Mesenchymal stem cell (in vitro differentiated cells and primary cell): ENCODE measurements at regions not wholly inside any gene's neighbourhood (a gene's known extent, or its start where the extent isn't known, plus 50 kb on each side); places are given as distances from the start of the nearest gene placed in this dataset.
A peak's percentile ranks its signal among the peaks of the same experiment; 100 is the strongest.

Experiments
- DNase-seq: peaks from one replicate; pipeline ENCODE4 v3.0.0-alpha.2; 2013
- H2AFZ ChIP-seq: one replicate; pipeline ENCODE4 v1.6.1; 2013; ENCODE audit warnings: low read depth, mild to moderate bottlenecking, control low read depth, inconsistent platforms, low read length, moderate library complexity
- H2AK5ac ChIP-seq: 2 replicates; pipeline ENCODE4 v1.6.1; 2013; ENCODE audit warnings: low read length, moderate library complexity, mild to moderate bottlenecking, inconsistent platforms; ENCODE audit not compliant: severe bottlenecking
- H2BK120ac ChIP-seq: one replicate; pipeline ENCODE4 v1.6.1; 2013; ENCODE audit warnings: low read depth, mild to moderate bottlenecking, inconsistent platforms, low read length, moderate library complexity
- H2BK12ac ChIP-seq, 2 experiments: one replicate each; pipeline ENCODE4 v1.6.1; 2013; ENCODE audit warnings: inconsistent platforms in 2 of 2, low read length in 2 of 2, mild to moderate bottlenecking in 2 of 2, moderate library complexity in 2 of 2, control low read depth in 1 of 2
- H2BK15ac ChIP-seq: one replicate; pipeline ENCODE4 v1.6.1; 2013; ENCODE audit warnings: mild to moderate bottlenecking, low read depth, inconsistent platforms; ENCODE audit not compliant: poor library complexity, severe bottlenecking
- H2BK5ac ChIP-seq: 2 replicates; pipeline ENCODE4 v1.6.1; 2013; ENCODE audit warnings: low read depth, mild to moderate bottlenecking, low read length, control low read depth, inconsistent platforms; ENCODE audit not compliant: poor library complexity, severe bottlenecking
- H3K14ac ChIP-seq, 2 experiments: one replicate each; pipeline ENCODE4 v1.6.1; 2013; ENCODE audit warnings: inconsistent platforms in 2 of 2, low read length in 2 of 2, control low read depth in 1 of 2, mild to moderate bottlenecking in 1 of 2, moderate library complexity in 1 of 2
- H3K18ac ChIP-seq, 2 experiments: one replicate each; pipeline ENCODE4 v1.6.1; 2013; ENCODE audit warnings: inconsistent platforms in 2 of 2, low read length in 2 of 2, control low read depth in 1 of 2, low read depth in 1 of 2, mild to moderate bottlenecking in 1 of 2
- H3K23ac ChIP-seq, 2 experiments: one replicate each; pipeline ENCODE4 v1.6.1; 2013; ENCODE audit warnings: inconsistent platforms in 2 of 2, low read length in 2 of 2, mild to moderate bottlenecking in 2 of 2, moderate library complexity in 2 of 2, control low read depth in 1 of 2
- H3K27ac ChIP-seq: 2 replicates; pipeline ENCODE4 v1.5.1; 2013; ENCODE audit warnings: mild to moderate bottlenecking, moderate library complexity, low read length, control low read depth, inconsistent platforms; ENCODE audit not compliant: poor library complexity, severe bottlenecking
- H3K27me3 ChIP-seq, 2 experiments: 2 replicates each; pipeline versions ENCODE4 v1.6.1 to v1.7.0; 2013; ENCODE audit warnings: low read length in 2 of 2, mild to moderate bottlenecking in 2 of 2, moderate library complexity in 2 of 2, control low read depth in 1 of 2, inconsistent platforms in 1 of 2; ENCODE audit not compliant: control insufficient read depth in 1 of 2, insufficient read depth in 1 of 2
- H3K36me3 ChIP-seq, 2 experiments: 2 replicates each; pipeline versions ENCODE4 v1.6.1 to v1.7.0; 2013; ENCODE audit warnings: low read length in 2 of 2, control low read depth in 1 of 2, inconsistent platforms in 1 of 2, low read depth in 1 of 2, mild to moderate bottlenecking in 1 of 2; ENCODE audit not compliant: insufficient read depth in 2 of 2, control insufficient read depth in 1 of 2
- H3K4ac ChIP-seq, 2 experiments: one replicate each; pipeline ENCODE4 v1.6.1; 2013; ENCODE audit warnings: inconsistent platforms in 2 of 2, low read length in 2 of 2, mild to moderate bottlenecking in 2 of 2, moderate library complexity in 2 of 2, control low read depth in 1 of 2, low read depth in 1 of 2
- H3K4me1 ChIP-seq: 2 replicates; pipeline ENCODE4 v1.6.1; 2013; ENCODE audit warnings: low read depth, low read length, control low read depth; ENCODE audit not compliant: control insufficient read depth, insufficient read depth
- H3K4me2 ChIP-seq: 2 replicates; pipeline ENCODE4 v1.6.1; 2013; ENCODE audit warnings: low read length, mild to moderate bottlenecking, inconsistent platforms; ENCODE audit not compliant: poor library complexity, severe bottlenecking
- H3K4me3 ChIP-seq, 2 experiments: 2 replicates each; pipeline versions ENCODE4 v1.5.1 to v1.7.0; 2013; ENCODE audit warnings: low read length in 2 of 2, mild to moderate bottlenecking in 2 of 2, control low read depth in 1 of 2, low read depth in 1 of 2; ENCODE audit not compliant: insufficient read depth in 1 of 2
- H3K79me1 ChIP-seq: replicated peaks from 2 replicates; pipeline ENCODE4 v1.6.1; 2013; ENCODE audit warnings: mild to moderate bottlenecking, control low read depth, low read length, inconsistent platforms; ENCODE audit not compliant: poor library complexity, severe bottlenecking
- H3K9ac ChIP-seq: 2 replicates; pipeline ENCODE4 v1.7.0; 2013; ENCODE audit warnings: mild to moderate bottlenecking, low read length, moderate library complexity
- H3K9me3 ChIP-seq: 2 replicates; pipeline ENCODE4 v1.7.0; 2013; ENCODE audit warnings: mild to moderate bottlenecking, low read length; ENCODE audit not compliant: control insufficient read depth
- H4K8ac ChIP-seq: one replicate; pipeline ENCODE4 v1.6.1; 2013; ENCODE audit warnings: inconsistent platforms, mild to moderate bottlenecking, low read length, moderate library complexity
- H4K91ac ChIP-seq: one replicate; pipeline ENCODE4 v1.6.1; 2013; ENCODE audit warnings: mild to moderate bottlenecking, low read length, inconsistent platforms
- WGBS: methylation state at CpG from one replicate; pipeline ENCODE4 v1.1.7; 2013; ENCODE audit warnings: mixed read lengths; 5-methylcytosine and 5-hydroxymethylcytosine counted together

DNA sequence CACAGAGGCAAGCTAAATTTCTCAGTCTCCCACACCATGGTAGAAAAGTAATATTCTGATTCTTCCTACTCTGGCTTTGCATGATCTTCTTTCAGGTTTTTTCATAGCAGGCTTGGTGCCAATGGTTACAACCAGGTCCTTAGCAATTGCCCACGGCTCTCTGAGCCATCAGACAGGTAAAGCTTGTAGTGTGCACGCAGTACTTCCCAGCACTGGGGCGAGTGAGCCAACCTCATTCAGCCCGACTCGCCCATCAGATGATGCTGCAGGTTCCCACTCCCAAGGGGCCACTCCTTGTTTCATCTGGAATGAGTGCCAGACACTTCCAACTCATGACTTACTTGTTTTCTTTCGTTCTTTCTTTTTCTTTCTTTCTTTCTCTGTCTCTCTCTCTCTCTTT is 78.3 kb downstream of the PERP start:
- H3K9me3 ChIP-seq: no peaks in the 10 kb centered on the region

DNA sequence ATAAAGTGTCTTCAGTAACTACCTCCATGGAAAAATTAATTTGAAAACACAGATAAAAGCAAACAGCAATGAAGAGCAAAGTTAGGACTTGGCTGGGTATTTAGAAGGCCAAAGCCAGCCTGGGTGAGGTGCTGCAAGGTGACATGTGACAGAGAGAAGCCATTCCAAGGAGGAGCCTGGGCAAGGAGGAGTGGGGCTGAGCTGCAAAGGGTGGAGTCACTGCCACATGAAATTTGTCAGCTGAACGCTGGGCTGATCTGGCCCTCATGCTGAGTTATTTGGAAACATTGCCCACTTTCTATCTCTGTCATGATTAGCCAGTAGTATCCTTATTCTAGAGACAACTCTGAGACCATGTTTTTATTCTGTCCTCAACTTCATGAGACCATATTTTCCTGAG is 76.3 kb downstream of the PERP start:
- Histone ChIP-seq H3K14ac (no peak overlapping the region), H3K18ac (no peak overlapping the region), H3K79me1 (no peaks in the 10 kb centered on the region), H2AFZ (no peak overlapping the region), H3K27me3 (peaks cover 0 to 14% of the 10 kb centered on the region in 2 experiments), H4K8ac (no peak overlapping the region), H2BK15ac (no peak overlapping the region), H3K27ac (no peak overlapping the region), H2AK5ac (peak overlapping the region; percentile 38), H2BK12ac (no peak overlapping the region), H3K4ac (no peak overlapping the region), H3K9ac (no peak overlapping the region), H2BK120ac (no peak overlapping the region), H3K4me3 (no peak overlapping the region), H2BK5ac (no peak overlapping the region), H3K4me1 (peaks cover 10% of the 10 kb centered on the region), H3K23ac (no peak overlapping the region), H4K91ac (no peak overlapping the region), H3K9me3 (no peaks in the 10 kb centered on the region), H3K4me2 (no peak overlapping the region), H3K36me3 (no peaks in the 10 kb centered on the region)
- WGBS: 31% methylated on average over 1 of the region's 1 CpG
- DNase-seq: no peak

More for the DNA sequence above, 78.3 kb downstream of the PERP start:
- Histone ChIP-seq H2BK120ac (no peak overlapping the region), H3K36me3 (no peaks in the 10 kb centered on the region), H3K4me1 (peaks cover 6% of the 10 kb centered on the region), H2AFZ (no peak overlapping the region), H4K8ac (no peak overlapping the region), H3K14ac (peak overlapping the region in 1 of 2 experiments; percentile 63), H3K27me3 (peaks cover 0 to 14% of the 10 kb centered on the region in 2 experiments), H4K91ac (no peak overlapping the region), H3K4ac (no peak overlapping the region), H2BK12ac (no peak overlapping the region), H2BK15ac (no peak overlapping the region), H2AK5ac (no peak overlapping the region), H3K18ac (no peak overlapping the region), H3K79me1 (no peaks in the 10 kb centered on the region), H3K27ac (no peak overlapping the region), H2BK5ac (no peak overlapping the region), H3K4me2 (no peak overlapping the region), H3K23ac (no peak overlapping the region), H3K4me3 (no peak overlapping the region), H3K9ac (no peak overlapping the region)
- DNase-seq: no peak
- WGBS: 81% methylated on average over 6 of the region's 6 CpGs

DNA sequence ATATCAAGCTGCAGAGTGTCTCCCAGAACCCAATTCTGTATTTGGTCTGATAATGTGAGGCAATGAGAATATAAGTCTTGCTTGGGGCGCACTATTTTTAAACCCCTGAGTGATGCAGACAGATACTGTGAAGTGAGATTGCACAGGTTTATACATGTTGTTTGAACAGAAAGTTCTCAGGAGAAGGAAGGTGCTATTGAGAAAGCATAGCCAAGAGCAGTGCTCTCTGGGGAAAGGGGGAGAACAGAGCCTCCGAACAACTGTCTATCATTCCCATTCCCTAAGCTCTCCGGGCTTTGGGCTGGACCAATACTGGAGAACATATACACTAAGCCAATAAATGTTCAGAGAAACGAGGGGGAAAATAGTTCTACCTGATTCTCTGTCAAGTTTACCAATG is 75.8 kb downstream of the PERP start:
- no peak overlapping the region for H2AFZ ChIP-seq
- H2BK5ac ChIP-seq: no peak overlapping the region
- H3K36me3 ChIP-seq: no peaks in the 10 kb centered on the region
- peak overlapping the region; percentile 64 for H3K27ac ChIP-seq
- no peak overlapping the region for H3K4me3 ChIP-seq
- 66% methylated on average over 2 of the region's 4 CpGs for WGBS
- H3K4me1 ChIP-seq: peaks cover 11% of the 10 kb centered on the region
- H3K9ac ChIP-seq: no peak overlapping the region
- H3K23ac ChIP-seq: no peak overlapping the region
- H3K9me3 ChIP-seq: no peaks in the 10 kb centered on the region
- DNase-seq: no peak
- H3K14ac ChIP-seq: no peak overlapping the region
- no peak overlapping the region for H3K4me2 ChIP-seq
- no peaks in the 10 kb centered on the region for H3K79me1 ChIP-seq
- H3K18ac ChIP-seq: no peak overlapping the region
- H2BK120ac ChIP-seq: no peak overlapping the region
- H2BK15ac ChIP-seq: no peak overlapping the region
- no peak overlapping the region for H4K8ac ChIP-seq
- no peak overlapping the region for H3K4ac ChIP-seq
- peaks cover 0 to 12% of the 10 kb centered on the region in 2 experiments for H3K27me3 ChIP-seq
- peak overlapping the region; percentile 65 for H2AK5ac ChIP-seq
- H4K91ac ChIP-seq: no peak overlapping the region
- H2BK12ac ChIP-seq: no peak overlapping the region

DNA sequence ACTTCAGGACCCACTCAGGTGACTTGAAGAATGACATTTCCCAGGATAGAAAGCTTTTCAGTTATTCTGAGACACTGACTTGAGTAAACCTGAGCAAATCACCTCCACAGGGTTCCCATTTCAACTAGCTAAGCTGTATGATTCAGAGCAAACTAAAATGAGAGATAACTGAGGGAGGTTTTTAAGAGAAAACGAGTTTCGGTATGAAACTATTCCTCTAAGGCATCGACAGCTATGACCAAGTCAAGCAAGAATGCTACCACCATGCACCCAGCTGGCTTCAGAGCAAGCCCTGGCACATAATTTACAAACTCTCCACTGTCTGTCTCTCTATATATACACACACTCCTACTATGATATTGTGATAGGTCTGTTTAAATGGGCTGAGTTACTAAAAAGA is 75.4 kb downstream of the PERP start:
- no CpG with 5 or more reads among the region's 3 CpGs for WGBS
- Histone ChIP-seq H3K14ac (no peak overlapping the region), H3K4me1 (peaks cover 11% of the 10 kb centered on the region), H2BK15ac (no peak overlapping the region), H3K9ac (no peak overlapping the region), H3K4me2 (no peak overlapping the region), H3K23ac (no peak overlapping the region), H3K18ac (no peak overlapping the region), H4K91ac (no peak overlapping the region), H3K9me3 (no peaks in the 10 kb centered on the region), H2BK120ac (no peak overlapping the region), H3K4me3 (no peak overlapping the region), H2BK12ac (no peak overlapping the region), H2AFZ (no peak overlapping the region), H2AK5ac (no peak overlapping the region), H3K4ac (no peak overlapping the region), H3K36me3 (no peaks in the 10 kb centered on the region), H3K27me3 (peaks cover 0 to 8% of the 10 kb centered on the region in 2 experiments), H3K27ac (peak overlapping the region; percentile 64), H4K8ac (no peak overlapping the region), H2BK5ac (no peak overlapping the region), H3K79me1 (no peaks in the 10 kb centered on the region)
- no peak for DNase-seq
